HG03460 (cell line): ENCODE measurements at regions not wholly inside any gene's neighbourhood (a gene's known extent, or its start where the extent isn't known, plus 50 kb on each side); places are given as distances from the start of the nearest gene placed in this dataset.
"Not testable (repeated sequence)": the region's sequence is repeated elsewhere in the genome, so short reads cannot be mapped to it uniquely, and the experiment has no call there.

Experiments
- ATAC-seq: cut with Tn5 transposase; IDR thresholded peaks from one replicate; pipeline ENCODE4 v1.9.1; 2021; ENCODE audit not compliant: unreplicated experiment

DNA sequence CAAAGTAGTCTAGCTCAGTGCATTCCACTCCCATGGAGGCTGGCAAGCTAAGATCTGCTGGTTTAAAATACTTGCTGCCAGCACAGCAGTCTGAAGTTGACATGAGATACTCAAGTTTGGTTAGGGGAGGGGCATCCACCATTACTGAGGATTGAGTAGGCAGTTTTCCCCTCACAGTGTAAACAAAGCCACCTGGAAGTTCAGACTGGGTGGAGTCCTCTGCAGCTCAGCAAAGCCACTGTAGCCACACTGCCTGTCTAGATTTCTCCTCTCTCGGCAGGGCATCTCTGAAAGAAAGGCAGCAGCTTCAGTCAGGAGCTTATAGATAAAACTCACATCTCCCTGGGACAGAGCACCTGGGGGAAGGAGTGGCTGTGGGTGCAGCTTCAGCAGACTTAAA lies 377.4 kb upstream of the PRR20A start:
- not testable (repeated sequence) for ATAC-seq

DNA sequence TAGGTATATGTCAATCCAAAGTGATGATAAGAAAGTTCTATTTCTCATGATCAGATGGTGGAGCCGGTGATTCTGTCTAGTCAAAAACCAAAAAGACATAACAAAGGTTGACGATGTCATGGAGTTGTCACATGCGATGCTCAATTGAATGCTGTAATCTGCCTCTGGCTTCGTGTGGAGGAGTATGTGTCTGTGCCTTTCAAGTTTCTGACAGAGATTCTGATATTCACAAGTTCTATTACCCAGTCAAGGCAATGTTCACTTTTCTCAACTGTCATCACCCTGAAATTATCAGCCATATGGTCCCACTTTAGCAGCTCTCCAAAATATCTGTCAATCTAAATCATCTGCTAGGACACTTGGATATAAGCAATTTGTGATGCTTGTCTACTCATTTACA lies 367.6 kb upstream of the PRR20A start:
- ATAC-seq: no peak

DNA sequence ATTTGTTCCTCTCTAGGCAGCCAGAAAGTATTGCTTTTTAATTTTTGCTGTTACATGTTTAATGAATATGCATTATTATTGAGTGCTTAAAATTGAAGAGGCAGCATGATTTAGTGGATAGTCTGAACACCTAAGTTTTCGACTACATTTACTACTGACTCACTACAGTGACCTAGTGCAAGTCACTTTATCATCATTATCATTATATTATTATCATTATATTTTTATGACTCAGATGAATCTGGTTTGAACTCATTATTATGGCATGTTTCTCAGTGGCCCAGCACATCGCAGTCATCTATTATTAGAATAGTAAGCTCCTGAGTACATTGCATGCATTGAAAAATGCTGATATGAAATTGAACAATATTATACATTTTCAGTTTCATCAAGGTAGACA lies 351.2 kb upstream of the PRR20A start:
- ATAC-seq: no peak

DNA sequence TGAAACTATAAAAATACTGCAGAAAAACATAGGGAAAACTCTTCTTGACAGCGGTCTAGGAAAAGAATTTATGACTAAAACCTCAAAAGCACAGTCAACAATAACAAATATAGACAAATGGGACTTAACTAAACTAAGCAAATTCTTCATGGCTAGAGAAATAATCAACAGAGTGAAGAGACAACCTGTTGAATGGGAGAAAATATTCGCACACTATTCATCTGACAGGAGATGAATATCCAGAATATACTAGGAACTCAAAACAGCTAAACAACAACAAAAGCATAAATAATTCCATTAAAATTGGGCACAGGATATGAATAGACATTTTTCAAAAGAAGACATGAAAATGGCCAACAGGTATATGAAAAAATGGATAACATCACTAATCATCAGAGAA lies 303.6 kb upstream of the PRR20A start:
- no peak for ATAC-seq

DNA sequence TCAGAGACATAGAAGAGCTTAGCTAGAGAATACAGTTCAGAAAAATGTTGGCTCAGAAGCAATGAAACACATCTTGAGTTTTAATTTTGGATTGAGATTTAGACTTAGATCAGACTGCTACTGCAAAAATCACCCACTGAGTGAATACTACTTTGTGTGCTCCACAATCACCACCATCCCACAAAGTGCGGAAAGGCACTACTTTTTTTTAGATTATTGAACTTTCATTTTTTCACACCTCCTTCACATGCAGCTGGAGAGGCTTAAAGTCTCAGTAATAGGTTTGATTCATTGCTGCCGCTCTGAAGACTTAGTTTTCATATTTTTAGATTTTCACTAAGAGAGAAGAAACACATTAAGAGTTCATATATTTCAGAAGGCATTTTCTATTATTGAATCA lies 289.9 kb upstream of the PRR20A start:
- ATAC-seq: no peak

DNA sequence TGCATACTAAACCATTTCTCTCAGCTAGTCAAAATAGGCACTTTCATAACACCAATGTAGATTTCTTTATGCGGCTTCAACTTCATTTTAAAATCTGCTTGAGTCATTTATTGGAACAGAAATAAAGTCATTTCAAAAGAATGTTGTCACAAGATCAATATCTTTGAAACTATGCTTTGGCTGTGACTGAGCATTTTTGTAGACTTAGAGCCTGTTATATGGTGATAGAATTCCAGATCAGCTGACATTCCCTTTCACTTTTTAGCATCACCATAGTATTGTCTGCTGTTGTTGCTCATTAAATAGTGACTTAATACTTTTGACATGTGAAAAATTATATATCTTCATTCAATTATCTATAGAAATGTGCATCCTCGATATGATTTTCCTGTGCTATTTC lies 279.2 kb upstream of the PRR20A start:
- no peak for ATAC-seq

DNA sequence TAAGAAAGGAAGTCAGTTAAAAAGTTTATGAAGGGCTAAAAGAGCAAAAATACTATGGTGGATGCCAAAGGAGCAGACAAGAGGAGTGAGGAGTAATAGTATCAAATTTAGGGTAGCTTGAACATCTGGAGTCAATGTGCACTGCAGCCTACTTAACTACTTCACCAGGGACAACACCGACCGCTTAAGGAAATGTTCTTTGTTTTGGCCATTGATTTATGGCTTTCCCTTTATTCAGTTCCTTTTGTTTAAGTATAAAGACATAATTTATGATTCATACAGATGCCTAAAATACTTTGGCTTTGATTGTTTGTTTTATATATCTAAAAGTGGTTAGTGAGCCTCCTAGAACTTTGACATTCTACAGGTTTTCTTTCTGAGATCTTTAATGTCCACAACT lies 276.3 kb upstream of the PRR20A start:
- no peak for ATAC-seq

DNA sequence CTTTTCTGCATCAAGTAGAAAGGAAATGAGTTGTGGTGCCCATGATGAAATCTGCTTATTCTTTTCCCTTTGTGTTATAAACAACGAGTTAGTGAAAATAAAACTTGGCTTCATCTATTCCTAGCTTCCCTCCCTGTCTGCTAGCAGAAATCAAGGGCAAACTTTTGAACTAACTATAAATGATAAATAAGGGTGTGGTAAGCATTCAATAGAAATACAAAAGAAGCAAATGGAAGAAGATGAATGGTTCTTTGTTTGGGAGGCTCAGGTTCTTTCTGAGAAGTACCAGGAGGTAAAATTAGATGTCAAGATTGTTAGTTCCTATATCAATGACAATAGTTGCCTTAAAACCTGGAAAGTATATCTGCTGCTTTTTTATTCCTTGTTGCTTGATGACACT lies 275.3 kb upstream of the PRR20A start:
- ATAC-seq: no peak

DNA sequence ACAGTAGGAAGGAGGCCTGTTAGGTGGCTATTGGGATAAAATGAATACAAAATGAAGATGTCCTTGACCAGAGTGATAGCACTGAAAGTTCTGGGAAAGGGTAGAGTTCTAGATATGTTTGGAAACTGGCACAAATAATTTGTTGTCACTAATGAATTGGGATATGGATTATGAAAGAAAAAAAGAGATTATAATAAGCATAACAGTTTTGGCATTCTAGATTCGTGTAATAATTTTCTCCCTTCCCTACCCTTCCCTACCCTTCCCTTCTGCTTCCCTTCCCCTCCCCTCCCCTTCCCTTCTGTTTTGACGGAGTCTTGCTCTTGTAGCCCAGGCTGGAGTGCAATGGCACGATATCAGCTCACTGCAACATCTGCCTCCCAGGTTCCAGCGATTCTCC lies 271.0 kb upstream of the PRR20A start:
- no peak for ATAC-seq

DNA sequence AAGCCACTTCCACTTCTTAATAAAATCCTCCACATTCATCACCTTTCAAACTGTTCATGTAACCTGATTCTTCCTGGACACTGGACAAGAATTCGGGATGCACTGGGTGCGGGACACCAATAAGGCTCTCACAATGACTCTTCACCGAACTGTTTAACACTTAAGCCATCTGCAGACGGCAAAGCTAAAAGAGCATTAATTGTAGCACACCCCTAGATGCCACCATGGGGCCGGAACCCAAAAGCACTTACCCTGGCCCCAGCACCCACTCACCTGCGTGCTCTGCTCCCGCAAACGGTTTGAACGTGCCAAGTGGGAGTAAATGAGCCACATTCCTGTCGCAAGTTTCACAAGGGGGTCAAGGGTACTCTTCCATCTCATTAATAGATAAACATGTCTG lies 254.3 kb upstream of the PRR20A start:
- ATAC-seq: no peak

DNA sequence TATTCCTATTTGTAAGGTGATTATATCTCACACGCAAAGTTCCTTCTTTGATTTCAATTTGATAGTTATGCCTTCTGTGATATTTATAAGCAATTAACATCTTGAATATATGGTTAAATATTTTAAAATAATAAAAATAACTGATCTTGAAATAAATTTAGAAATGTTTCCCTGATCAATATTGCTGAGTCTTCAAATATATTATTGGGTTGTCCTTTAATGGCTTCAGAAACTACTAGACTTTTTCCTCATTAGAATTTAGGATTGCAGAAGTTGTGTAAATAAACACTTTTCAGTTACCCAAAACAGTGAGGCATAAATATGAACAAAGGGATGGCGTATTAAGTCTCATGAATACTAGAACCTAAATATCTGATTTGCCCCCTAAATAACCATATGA lies 252.3 kb upstream of the PRR20A start:
- ATAC-seq: no peak

DNA sequence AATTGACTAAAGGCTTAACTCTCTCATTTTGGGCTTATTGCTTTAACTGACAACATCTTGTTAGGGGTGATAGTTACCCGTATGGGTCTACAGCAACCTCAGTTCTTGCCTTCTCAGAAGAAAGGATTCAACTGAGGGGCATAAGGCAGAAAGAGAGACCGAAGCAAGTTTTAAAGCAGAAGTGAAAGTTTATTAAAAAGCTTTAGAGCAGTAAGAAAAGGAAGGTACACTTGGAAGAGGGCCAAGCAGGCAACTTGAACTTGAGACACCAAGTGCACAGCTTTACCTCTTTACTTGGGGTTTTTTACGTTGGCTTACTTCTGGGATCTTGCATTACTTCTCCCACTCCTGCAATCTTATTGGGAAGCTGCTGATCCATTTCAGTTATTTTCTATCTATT lies 246.9 kb upstream of the PRR20A start:
- no peak for ATAC-seq

DNA sequence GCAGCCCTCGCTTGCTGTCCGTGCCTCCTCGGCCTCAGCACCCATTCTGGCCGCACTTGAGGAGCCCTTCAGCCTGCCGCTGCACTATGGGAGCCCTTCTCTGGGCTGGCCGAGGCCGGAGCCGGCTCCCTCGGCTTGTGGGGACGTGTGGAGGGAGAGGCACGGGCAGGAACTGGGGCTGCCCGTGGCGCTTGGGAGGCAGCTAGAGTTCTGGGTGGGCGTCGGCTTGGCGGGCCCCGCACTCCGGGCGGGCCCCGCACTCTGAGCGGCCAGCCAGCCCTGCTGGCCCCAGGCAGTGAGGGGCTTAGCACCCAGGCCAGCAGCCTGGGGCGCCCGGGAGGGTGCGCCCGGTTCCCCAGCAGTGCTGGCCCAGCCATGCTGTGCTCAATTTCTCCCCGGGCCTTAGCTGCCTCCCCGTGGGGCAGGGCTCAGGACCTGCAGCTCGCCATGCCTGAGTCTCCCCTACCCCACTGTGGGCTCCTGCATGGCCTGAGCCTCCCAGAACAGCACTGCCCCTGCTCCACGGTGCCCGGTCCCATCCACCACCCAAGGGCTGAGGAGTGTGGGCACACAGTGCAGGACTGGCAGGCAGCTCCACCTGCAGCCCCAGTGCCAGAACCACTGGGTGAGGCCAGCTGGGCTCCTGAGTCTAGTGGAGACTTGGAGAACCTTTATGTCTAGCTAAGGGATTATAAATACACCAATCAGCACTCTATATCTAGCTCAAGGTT lies 240.0 kb upstream of the PRR20A start:
- no peak for ATAC-seq

DNA sequence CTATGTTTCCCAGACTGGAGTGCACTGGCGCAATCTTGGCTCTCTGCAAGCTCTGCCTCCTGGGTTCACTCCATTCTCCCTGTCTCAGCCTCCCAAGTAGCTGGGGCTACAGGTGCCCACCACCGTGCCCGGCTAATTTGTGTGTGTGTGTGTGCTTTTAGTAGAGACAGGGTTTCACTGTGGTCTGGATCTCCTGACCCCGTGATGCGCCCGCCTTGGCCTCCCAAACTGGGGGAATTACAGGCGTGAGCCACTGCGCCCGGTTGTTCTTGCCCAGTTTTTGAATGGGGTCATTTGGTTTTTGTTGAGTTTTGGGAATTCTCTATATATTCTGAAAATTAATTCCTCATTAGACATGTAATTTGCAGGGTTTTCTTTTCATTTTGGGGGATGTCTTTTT lies 238.4 kb upstream of the PRR20A start:
- no peak for ATAC-seq

DNA sequence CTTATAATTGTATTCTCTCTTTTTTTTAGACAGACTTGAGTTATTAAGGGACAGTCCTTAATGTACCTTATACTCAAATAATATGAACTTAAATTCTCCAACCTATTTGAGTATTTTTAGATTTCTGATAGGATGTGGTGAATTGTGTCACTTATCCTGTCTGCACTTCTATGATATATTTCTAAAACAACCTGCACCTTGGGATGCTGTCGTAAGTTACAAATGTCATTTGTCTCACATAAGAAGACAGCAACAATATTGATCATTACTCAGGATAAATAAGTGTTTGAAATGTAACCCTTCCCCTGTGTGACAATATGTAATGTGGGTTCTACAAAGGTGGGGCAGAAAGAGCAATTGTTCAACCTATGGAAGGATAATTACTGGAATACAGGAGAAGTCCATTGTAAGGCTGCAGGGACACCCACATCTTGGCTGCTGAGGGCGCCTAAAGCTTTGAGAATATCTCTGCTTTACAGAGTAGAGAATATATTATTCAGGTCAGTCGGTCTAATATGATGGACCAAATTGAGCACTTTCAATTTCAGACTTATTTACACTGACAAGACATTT lies 236.9 kb upstream of the PRR20A start:
- ATAC-seq: no peak

DNA sequence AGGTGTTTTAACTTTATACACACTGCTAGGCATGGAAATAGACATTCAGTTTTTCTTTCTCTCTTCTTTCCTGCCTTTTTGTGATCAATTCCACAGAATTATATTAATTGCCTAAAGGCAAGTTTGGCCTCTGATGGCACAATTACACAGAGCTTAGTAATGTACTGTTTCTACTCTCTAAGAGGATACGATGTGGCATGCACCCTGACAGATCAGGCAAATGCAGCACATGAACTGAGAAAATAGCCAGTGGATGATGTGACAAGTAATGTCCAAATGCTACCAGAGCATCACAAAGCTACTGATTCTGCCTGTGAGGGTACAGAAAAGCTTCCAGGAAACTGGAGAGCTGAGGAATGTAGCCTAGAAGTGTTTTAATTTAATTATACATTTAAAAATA lies 233.8 kb upstream of the PRR20A start:
- no peak for ATAC-seq

DNA sequence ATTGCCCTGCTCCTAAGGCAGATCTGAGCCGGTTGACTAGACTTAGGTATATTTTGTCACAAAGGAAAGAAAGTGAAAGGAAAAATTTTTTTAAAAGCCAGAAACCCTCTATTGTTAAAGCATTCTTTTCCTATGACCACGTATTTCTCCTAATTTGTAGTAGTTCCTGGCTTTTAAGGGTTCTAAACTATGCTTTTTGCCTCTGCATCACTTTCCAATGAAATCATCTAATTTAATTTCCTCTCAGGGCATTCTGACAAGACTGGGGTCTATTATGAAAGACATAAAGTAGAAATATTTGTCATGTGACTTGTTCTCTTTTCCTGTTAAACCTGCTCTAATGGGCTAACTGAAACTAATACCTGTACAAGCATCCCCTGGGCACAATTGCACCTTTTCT lies 233.0 kb upstream of the PRR20A start:
- ATAC-seq: no peak

DNA sequence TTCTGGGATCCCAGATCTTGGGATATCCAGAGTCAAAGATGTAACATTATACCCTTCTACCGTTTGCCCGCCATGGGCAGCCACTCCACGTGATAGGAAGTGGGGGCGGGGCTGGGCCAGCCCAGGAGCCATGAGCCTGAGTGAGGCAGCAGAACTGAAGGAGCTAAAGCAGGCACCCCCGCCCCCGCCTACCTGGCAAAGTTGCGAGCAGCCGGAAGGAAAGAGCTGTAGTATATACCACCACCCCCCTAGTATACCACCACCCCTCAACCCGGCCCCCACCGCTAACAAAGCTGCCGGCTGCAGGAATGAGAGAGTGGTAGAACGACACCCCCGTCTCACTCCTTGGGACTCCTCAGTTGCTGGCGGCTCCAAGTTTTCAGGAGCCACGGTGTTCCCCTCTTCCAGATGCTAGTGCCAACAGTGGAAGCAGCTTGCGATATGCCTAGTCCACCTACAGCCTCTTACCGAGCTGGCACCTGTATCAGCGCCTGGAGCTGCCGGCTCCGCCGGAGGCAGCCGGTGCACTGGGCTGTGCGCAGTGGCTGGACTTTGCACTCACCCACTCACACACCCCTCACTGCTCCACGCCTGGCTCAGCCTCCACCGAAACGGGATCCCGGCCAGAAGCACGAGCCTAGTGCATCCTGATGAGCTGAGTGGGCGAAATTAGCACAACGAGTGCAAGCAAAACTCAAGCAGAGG lies 230.7 kb upstream of the PRR20A start:
- ATAC-seq: no peak

DNA sequence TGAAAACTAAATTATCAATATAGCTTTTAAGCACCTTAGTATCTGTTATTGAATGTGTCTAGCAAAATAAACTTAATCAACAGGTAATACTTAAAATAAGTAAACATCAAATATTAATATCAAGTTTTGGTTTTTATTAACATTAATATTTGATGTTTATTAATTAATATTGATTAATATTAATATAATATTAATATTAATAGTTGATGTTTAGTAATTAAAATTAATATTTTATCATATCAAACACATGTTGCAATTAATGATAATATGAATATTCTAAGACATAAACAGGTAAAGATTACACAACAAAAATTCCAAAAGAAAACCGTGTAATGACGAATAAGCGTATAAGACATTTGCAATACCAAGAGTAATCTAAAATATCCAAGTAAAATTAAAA lies 222.8 kb upstream of the PRR20A start:
- no peak for ATAC-seq

DNA sequence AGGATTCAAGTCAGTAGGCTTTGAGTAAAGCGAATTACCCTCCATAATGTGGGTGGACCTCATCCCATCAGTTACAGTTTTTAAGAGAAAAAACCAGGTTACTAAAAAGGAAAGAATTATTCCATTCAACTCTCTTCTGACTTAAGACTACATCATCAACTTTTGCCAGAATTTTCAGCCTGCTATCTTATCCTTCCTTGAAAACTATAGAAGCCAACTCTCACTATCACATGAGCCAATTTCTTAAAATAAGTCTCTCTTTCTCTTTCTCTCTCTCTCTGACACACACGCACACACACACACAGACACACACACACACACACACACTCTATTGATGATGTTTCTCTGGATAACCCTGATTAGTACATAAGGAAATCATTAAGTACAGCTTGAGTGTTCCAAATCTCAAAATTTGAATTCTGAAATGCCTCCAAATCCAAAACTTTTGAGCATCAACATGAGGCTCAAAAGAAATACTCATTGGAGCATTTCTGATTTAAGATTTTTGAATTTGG lies 217.0 kb upstream of the PRR20A start:
- ATAC-seq: no peak

DNA sequence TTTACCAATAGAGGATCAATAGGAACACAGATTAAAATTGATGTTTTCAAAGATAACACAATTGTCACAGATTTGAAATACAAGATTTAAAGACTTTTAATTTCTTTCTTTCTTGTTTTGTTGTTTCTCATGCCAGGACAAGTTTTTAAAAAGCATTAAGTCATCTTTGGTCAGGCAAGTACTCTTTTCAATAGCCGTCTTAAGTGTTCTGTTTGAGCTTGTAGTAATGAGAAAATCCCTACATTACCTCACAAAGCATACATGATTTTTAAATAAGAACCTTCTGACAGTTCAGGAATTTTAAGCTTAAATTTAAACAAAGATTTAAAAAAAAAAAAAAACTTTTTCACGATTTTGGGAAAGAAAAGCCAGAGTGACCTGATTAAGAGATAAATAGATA lies 216.3 kb upstream of the PRR20A start:
- ATAC-seq: no peak

DNA sequence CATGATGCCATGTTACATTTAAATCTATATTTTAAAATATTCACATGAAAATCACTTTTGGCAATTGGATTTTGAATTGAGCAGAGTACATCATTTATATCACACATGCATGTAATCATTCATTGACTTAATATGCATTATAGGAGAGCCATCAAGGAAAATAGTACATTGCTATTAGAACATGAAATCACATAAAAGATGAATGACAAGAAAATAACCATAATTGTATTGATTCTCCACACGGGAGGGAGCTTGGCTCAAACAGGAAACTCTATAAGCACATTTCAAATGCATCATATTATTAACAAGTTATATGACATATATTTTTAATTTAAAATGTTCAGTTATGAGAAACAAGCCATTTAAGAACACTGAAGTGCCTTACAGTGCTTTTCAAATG lies 208.6 kb upstream of the PRR20A start:
- no peak for ATAC-seq
